Inferior parietal cortex (tissue), 1 donor: ENCODE measurements at regions not wholly inside any gene's neighbourhood (a gene's known extent, or its start where the extent isn't known, plus 50 kb on each side); places are given as distances from the start of the nearest gene placed in this dataset.
"Not testable (repeated sequence)": the region's sequence is repeated elsewhere in the genome, so short reads cannot be mapped to it uniquely, and the experiment has no call there.

Experiments used
- DNase-seq: peaks from one replicate; pipeline ENCODE4 v3.0.0-alpha.2; 2016; ENCODE audit errors: extremely low spot score

GRCh38 chr3:153551536-153552285 lies 389.7 kb downstream of the RAP2B start:
- no peak for DNase-seq

GRCh38 chr3:153552887-153553604 lies 391.0 kb downstream of the RAP2B start:
- DNase-seq, result no peak

- no peak for DNase-seq
Measured at GRCh38 chr3:153553605-153553945, 391.5 kb downstream of the RAP2B start.

- no peak for DNase-seq
Measured at GRCh38 chr3:153555919-153556318, 393.9 kb downstream of the RAP2B start.

- not testable (repeated sequence) for DNase-seq
Measured at GRCh38 chr3:153559366-153559765, 397.3 kb downstream of the RAP2B start.

- no peak for DNase-seq
Measured at GRCh38 chr3:153567011-153567410, 405.0 kb downstream of the RAP2B start.

GRCh38 chr3:153567556-153567955 lies 405.5 kb downstream of the RAP2B start:
- DNase-seq, result no peak

- DNase-seq, result not testable (repeated sequence)
Measured at GRCh38 chr3:153570481-153570880, 408.5 kb downstream of the RAP2B start.

GRCh38 chr3:153572165-153572564 lies 410.1 kb downstream of the RAP2B start:
- DNase-seq, result no peak

GRCh38 chr3:153572654-153573053 lies 410.6 kb downstream of the RAP2B start:
- no peak for DNase-seq

- DNase-seq, result no peak
Measured at GRCh38 chr3:153573481-153573880, 411.5 kb downstream of the RAP2B start.

- no peak for DNase-seq
Measured at GRCh38 chr3:153574445-153574844, 412.4 kb downstream of the RAP2B start.

GRCh38 chr3:153577059-153577736 lies 415.2 kb downstream of the RAP2B start:
- no peak for DNase-seq

- no peak for DNase-seq
Measured at GRCh38 chr3:153578046-153578445, 416.0 kb downstream of the RAP2B start.

GRCh38 chr3:153590051-153590450 lies 428.0 kb downstream of the RAP2B start:
- DNase-seq, result no peak

- no peak for DNase-seq
Measured at GRCh38 chr3:153591561-153592245, 429.7 kb downstream of the RAP2B start.

GRCh38 chr3:153595186-153595815 lies 433.3 kb downstream of the RAP2B start:
- DNase-seq, result peak; percentile 31

- no peak for DNase-seq
Measured at GRCh38 chr3:153596401-153596800, 434.4 kb downstream of the RAP2B start.

- no peak for DNase-seq
Measured at GRCh38 chr3:153599685-153600084, 437.7 kb downstream of the RAP2B start.

GRCh38 chr3:153600896-153601295 lies 438.9 kb downstream of the RAP2B start:
- no peak for DNase-seq

GRCh38 chr3:153601374-153601853 lies 439.4 kb downstream of the RAP2B start:
- no peak for DNase-seq

GRCh38 chr3:153602801-153603200 lies 440.8 kb downstream of the RAP2B start:
- no peak for DNase-seq
